ENCODE measurements at regions not wholly inside any gene's neighbourhood (a gene's known extent, or its start where the extent isn't known, plus 50 kb on each side); places are given as distances from the start of the nearest gene placed in this dataset.

DNA sequence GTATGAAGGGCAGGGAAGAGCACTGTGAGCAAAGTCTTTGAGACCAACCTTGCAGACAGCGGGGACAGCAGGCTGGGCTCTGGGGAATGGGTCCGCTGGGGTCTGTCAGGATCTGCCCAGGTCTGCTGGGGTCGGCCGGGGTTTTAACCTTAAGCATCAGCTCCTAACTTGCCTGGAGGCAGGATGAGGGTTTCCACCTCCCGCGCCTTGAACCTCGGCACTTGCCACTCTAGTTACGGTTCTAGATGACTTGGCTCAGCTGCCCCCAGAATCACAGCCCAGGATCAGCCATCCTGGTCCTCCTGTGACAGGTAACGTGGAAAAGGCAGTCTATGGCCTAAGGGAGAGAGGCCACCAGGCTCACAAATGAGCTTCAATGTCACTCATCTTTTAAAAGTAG is 50.4 kb upstream of the CACUL1 start:
- TF ChIP-seq, protein P1, sequence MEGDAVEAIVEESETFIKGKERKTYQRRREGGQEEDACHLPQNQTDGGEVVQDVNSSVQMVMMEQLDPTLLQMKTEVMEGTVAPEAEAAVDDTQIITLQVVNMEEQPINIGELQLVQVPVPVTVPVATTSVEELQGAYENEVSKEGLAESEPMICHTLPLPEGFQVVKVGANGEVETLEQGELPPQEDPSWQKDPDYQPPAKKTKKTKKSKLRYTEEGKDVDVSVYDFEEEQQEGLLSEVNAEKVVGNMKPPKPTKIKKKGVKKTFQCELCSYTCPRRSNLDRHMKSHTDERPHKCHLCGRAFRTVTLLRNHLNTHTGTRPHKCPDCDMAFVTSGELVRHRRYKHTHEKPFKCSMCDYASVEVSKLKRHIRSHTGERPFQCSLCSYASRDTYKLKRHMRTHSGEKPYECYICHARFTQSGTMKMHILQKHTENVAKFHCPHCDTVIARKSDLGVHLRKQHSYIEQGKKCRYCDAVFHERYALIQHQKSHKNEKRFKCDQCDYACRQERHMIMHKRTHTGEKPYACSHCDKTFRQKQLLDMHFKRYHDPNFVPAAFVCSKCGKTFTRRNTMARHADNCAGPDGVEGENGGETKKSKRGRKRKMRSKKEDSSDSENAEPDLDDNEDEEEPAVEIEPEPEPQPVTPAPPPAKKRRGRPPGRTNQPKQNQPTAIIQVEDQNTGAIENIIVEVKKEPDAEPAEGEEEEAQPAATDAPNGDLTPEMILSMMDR (IDR thresholded peaks at IDR 0.05): no peak
- TF ChIP-seq POLR2A (IDR thresholded peaks at IDR 0.05): no peak
- no peak for TF ChIP-seq POLR2AphosphoS5 (IDR thresholded peaks at IDR 0.05; ENCODE audit: insufficient read depth in 1 of 2, low read depth in 1 of 2)
